Trophoblast cell (in vitro differentiated cells and primary cell): ENCODE measurements at regions not wholly inside any gene's neighbourhood (a gene's known extent, or its start where the extent isn't known, plus 50 kb on each side); places are given as distances from the start of the nearest gene placed in this dataset.
A peak's percentile ranks its signal among the peaks of the same experiment; 100 is the strongest.

ENCODE experiments used
- DNase-seq, 2 donors: peaks; one replicate each; pipeline ENCODE4 v3.0.0-alpha.2; 2016
- H2AFZ ChIP-seq: 2 replicates; pipeline ENCODE4 v1.6.1; 2013; ENCODE audit warnings: low read length, moderate library complexity, mild to moderate bottlenecking; ENCODE audit not compliant: insufficient read depth, poor library complexity
- H2AK5ac ChIP-seq: 2 replicates; pipeline ENCODE4 v1.6.1; 2013; ENCODE audit warnings: mild to moderate bottlenecking, low read length
- H2BK120ac ChIP-seq: 2 replicates; pipeline ENCODE4 v1.6.1; 2013; ENCODE audit warnings: low read length, mild to moderate bottlenecking, moderate library complexity; ENCODE audit not compliant: insufficient read depth, poor library complexity
- H2BK12ac ChIP-seq: 2 replicates; pipeline ENCODE4 v1.6.1; 2013; ENCODE audit warnings: mild to moderate bottlenecking, low read length, moderate library complexity
- H2BK5ac ChIP-seq: 2 replicates; pipeline ENCODE4 v1.6.1; 2013; ENCODE audit warnings: low read length, low read depth, moderate library complexity, mild to moderate bottlenecking; ENCODE audit not compliant: poor library complexity
- H3K14ac ChIP-seq: 2 replicates; pipeline ENCODE4 v1.6.1; 2013; ENCODE audit warnings: mild to moderate bottlenecking, low read length
- H3K18ac ChIP-seq: 2 replicates; pipeline ENCODE4 v1.6.1; 2013; ENCODE audit warnings: mild to moderate bottlenecking, low read length
- H3K23ac ChIP-seq: 2 replicates; pipeline ENCODE4 v1.6.1; 2013; ENCODE audit warnings: low read length
- H3K27ac ChIP-seq: 2 replicates; pipeline ENCODE4 v1.5.1; 2013; ENCODE audit warnings: low read depth, mild to moderate bottlenecking, inconsistent platforms, low read length, moderate library complexity
- H3K27me3 ChIP-seq: 2 replicates; pipeline ENCODE4 v1.6.1; 2013; ENCODE audit warnings: inconsistent platforms, mild to moderate bottlenecking, low read length, moderate library complexity; ENCODE audit not compliant: insufficient read depth
- H3K36me3 ChIP-seq, 2 experiments: 1 replicate in 1 of 2; 2 replicates in 1 of 2; pipeline ENCODE4 v1.6.1; 2013; ENCODE audit warnings: low read length in 2 of 2, mild to moderate bottlenecking in 2 of 2, moderate library complexity in 1 of 2; ENCODE audit not compliant: insufficient read depth in 2 of 2, control insufficient read depth in 1 of 2
- H3K4ac ChIP-seq: 2 replicates; pipeline ENCODE4 v1.6.1; 2013; ENCODE audit warnings: low read depth, mild to moderate bottlenecking, low read length, moderate library complexity
- H3K4me1 ChIP-seq, 2 experiments: 1 replicate in 1 of 2; 2 replicates in 1 of 2; pipeline ENCODE4 v1.6.1; 2013; ENCODE audit warnings: low read length in 2 of 2, mild to moderate bottlenecking in 2 of 2, moderate library complexity in 1 of 2; ENCODE audit not compliant: insufficient read depth in 2 of 2, control insufficient read depth in 1 of 2
- H3K4me2 ChIP-seq: 2 replicates; pipeline ENCODE4 v1.6.1; 2013; ENCODE audit warnings: inconsistent platforms, mild to moderate bottlenecking, low read length, moderate library complexity
- H3K4me3 ChIP-seq: 2 replicates; pipeline ENCODE4 v1.5.1; 2013; ENCODE audit warnings: mild to moderate bottlenecking, low read depth, low read length, inconsistent platforms
- H3K79me1 ChIP-seq: one replicate; pipeline ENCODE4 v1.6.1; 2013; ENCODE audit warnings: low read length
- H3K79me2 ChIP-seq: 2 replicates; pipeline ENCODE4 v1.6.1; 2013; ENCODE audit warnings: low read length, mild to moderate bottlenecking; ENCODE audit not compliant: control insufficient read depth, insufficient read depth, poor library complexity
- H3K9ac ChIP-seq: 2 replicates; pipeline ENCODE4 v1.6.1; 2013; ENCODE audit warnings: mild to moderate bottlenecking, low read length
- H3K9me3 ChIP-seq: 2 replicates; pipeline ENCODE4 v1.6.1; 2013; ENCODE audit warnings: low read depth, mild to moderate bottlenecking, control low read depth, inconsistent platforms, low read length; ENCODE audit not compliant: insufficient read depth
- H4K12ac ChIP-seq: 2 replicates; pipeline ENCODE4 v1.6.1; 2013; ENCODE audit warnings: low read depth, mild to moderate bottlenecking, low read length, moderate library complexity
- H4K8ac ChIP-seq: 2 replicates; pipeline ENCODE4 v1.6.1; 2013; ENCODE audit warnings: low read depth, mild to moderate bottlenecking, low read length, moderate library complexity
- H4K91ac ChIP-seq: one replicate; pipeline ENCODE4 v1.6.1; 2013; ENCODE audit warnings: low read depth, mild to moderate bottlenecking, low read length, moderate library complexity
- WGBS: extraction: QIAGEN DNeasy Blood & Tissue Kit; methylation state at CpG from one replicate; pipeline ENCODE4 v1.1.7; 2013; ENCODE audit warnings: missing lambda C conversion rate; ENCODE audit not compliant: insufficient read length, insufficient coverage; ENCODE audit errors: extremely low coverage; 5-methylcytosine and 5-hydroxymethylcytosine counted together

DNA sequence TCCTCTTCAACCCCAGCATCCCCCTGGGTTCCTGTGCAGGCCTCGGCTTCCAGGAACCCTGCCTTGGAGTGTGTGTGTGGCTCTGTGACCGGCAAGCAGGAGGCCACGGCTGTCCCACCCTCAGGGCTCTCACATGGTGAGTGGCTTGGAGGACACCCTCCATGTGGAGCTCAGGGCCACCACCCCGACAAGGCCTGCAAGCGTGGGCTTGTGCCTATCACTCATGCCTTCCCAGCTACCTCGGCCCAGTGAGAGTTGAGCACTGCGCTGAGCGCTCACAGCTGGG lies 76.7 kb downstream of the DACT2 start:
- Histone ChIP-seq H3K27me3 (no peaks in the 10 kb centered on the region), H3K4ac (no peak overlapping the region), H4K8ac (no peak overlapping the region), H3K4me2 (no peak overlapping the region), H3K4me1 (peaks cover 5 to 10% of the 10 kb centered on the region in 2 experiments), H2AK5ac (no peak overlapping the region), H3K23ac (no peak overlapping the region), H2BK120ac (no peak overlapping the region), H3K4me3 (no peak overlapping the region), H3K79me1 (no peaks in the 10 kb centered on the region), H4K91ac (no peak overlapping the region), H2BK5ac (no peak overlapping the region), H3K27ac (no peak overlapping the region), H3K14ac (no peak overlapping the region), H2AFZ (no peak overlapping the region), H3K9ac (no peak overlapping the region), H3K18ac (no peak overlapping the region), H4K12ac (no peak overlapping the region), H3K9me3 (peaks cover 3% of the 10 kb centered on the region), H3K36me3 (no peaks in the 10 kb centered on the region), H3K79me2 (no peaks in the 10 kb centered on the region), H2BK12ac (no peak overlapping the region)
- WGBS, result no CpG with 5 or more reads among the region's 8 CpGs
- no peak for DNase-seq

DNA sequence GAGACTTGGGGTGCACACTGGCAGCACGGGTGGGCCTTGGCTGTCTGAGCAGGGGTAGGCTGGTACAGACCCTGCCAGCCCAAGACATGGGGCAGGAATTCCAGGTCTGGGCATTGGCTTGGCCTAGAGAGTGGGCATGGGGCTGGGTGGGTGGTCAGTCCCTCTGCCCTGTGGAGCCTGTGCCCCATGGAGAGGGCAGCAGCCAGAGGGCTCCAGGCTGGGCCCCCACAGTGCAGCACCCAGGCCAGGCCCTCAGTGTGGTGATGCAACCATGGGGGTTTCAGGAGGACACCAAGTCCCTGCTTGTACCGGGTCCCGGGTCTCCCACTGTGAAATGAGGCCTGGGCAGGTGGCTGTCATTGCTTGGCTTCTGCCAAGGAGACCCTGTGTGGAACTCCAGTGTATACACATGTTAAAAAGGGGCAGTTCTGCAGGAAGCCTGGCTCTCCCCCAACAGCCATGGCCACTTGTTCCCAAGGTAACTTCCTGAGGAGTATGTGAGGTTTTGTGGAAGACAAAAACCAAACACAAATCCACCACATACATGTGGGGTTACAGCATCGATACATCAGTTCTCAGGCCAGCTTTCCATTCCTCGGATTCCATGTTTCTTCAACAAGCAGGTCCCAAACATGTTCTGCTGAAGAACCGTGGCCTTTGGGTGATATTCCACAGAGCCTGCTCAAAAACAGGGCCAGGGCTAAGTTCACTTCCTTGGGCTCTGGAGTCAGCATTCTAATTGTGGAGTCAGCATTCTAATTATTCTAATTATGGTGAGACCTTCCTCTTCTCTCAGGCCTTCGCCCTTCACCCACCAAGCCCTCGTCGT lies 77.3 kb downstream of the DACT2 start:
- no peak overlapping the region for H2BK120ac ChIP-seq
- no peak overlapping the region for H3K9ac ChIP-seq
- H3K27ac ChIP-seq, result no peak overlapping the region
- H2BK12ac ChIP-seq, result no peak overlapping the region
- no peak overlapping the region for H3K4ac ChIP-seq
- H2AFZ ChIP-seq, result no peak overlapping the region
- H4K91ac ChIP-seq, result no peak overlapping the region
- DNase-seq, result no peak
- no peak overlapping the region for H3K4me3 ChIP-seq
- H3K18ac ChIP-seq, result no peak overlapping the region
- no peak overlapping the region for H2BK5ac ChIP-seq
- H3K9me3 ChIP-seq, result peaks cover 3% of the 10 kb centered on the region
- no peak overlapping the region for H3K4me2 ChIP-seq
- H3K79me1 ChIP-seq, result no peaks in the 10 kb centered on the region
- no peak overlapping the region for H2AK5ac ChIP-seq
- no peak overlapping the region for H3K23ac ChIP-seq
- peaks cover 5 to 10% of the 10 kb centered on the region in 2 experiments for H3K4me1 ChIP-seq
- no peak overlapping the region for H4K12ac ChIP-seq
- H3K14ac ChIP-seq, result no peak overlapping the region
- H3K27me3 ChIP-seq, result no peaks in the 10 kb centered on the region
- H4K8ac ChIP-seq, result no peak overlapping the region
- H3K79me2 ChIP-seq, result no peaks in the 10 kb centered on the region
- no peaks in the 10 kb centered on the region for H3K36me3 ChIP-seq
- WGBS, result no CpG with 5 or more reads among the region's 9 CpGs

GRCh38 chr6:168240160-168240559 lies 79.4 kb downstream of the DACT2 start:
- H4K91ac ChIP-seq, result no peak overlapping the region
- no peak overlapping the region for H3K4ac ChIP-seq
- no peak overlapping the region for H2BK5ac ChIP-seq
- H3K4me2 ChIP-seq, result no peak overlapping the region
- H3K27ac ChIP-seq, result no peak overlapping the region
- no peak overlapping the region for H2AFZ ChIP-seq
- H2BK12ac ChIP-seq, result no peak overlapping the region
- H3K4me3 ChIP-seq, result no peak overlapping the region
- no peaks in the 10 kb centered on the region for H3K36me3 ChIP-seq
- H3K23ac ChIP-seq, result no peak overlapping the region
- DNase-seq, result no peak
- H3K79me1 ChIP-seq, result no peaks in the 10 kb centered on the region
- no peaks in the 10 kb centered on the region for H3K27me3 ChIP-seq
- peaks cover 5 to 10% of the 10 kb centered on the region in 2 experiments for H3K4me1 ChIP-seq
- H3K9me3 ChIP-seq, result peaks cover 5% of the 10 kb centered on the region
- WGBS, result no CpG with 5 or more reads among the region's 5 CpGs
- H3K18ac ChIP-seq, result no peak overlapping the region
- no peak overlapping the region for H3K14ac ChIP-seq
- H4K8ac ChIP-seq, result no peak overlapping the region
- H4K12ac ChIP-seq, result no peak overlapping the region
- H3K9ac ChIP-seq, result no peak overlapping the region
- no peak overlapping the region for H2BK120ac ChIP-seq
- H2AK5ac ChIP-seq, result no peak overlapping the region
- H3K79me2 ChIP-seq, result no peaks in the 10 kb centered on the region

DNA sequence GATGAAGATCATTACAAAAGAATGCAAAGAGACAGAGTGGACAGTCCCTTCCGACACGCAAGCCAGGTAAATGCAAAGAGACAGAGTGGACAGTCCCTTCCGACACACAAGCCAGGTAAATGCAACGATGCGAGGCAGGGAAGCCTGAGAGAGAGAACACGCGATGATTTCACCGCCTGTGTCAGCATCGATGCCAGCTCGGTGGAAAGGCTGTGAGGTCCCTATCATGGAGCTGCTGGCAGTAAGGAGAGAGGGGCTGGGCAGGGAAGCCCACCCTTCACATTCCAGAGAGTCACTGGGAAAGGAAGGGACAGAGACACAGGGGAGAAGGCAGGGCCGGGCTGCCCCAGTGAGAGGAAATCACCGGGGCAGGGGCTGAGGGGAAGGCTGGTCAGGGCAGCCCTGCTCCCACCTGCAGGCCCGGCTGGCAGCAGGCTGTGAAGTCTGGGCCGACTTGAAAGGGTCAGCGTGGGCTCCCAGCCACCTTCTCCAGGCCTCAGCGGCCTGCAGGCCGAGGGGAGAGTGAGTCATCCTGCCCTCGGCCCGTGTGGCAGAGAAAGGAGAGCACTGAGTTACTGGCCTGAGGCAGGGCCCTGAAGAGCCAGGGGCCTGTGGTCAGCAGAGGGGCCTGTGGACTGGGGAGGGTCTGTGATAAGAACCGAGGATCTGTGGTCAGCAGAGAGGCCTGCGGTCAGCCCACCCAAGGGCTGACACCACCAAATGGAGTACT lies 80.4 kb downstream of the DACT2 start:
- no peaks in the 10 kb centered on the region for H3K27me3 ChIP-seq
- H3K4me1 ChIP-seq, result peaks cover 5 to 10% of the 10 kb centered on the region in 2 experiments
- H3K79me2 ChIP-seq, result no peaks in the 10 kb centered on the region
- no peak overlapping the region for H2AFZ ChIP-seq
- no peak overlapping the region for H3K27ac ChIP-seq
- no peak overlapping the region for H3K14ac ChIP-seq
- H3K4me2 ChIP-seq, result no peak overlapping the region
- H3K4me3 ChIP-seq, result no peak overlapping the region
- H3K9ac ChIP-seq, result no peak overlapping the region
- WGBS, result no CpG with 5 or more reads among the region's 21 CpGs
- no peaks in the 10 kb centered on the region for H3K79me1 ChIP-seq
- no peak overlapping the region for H4K91ac ChIP-seq
- no peaks in the 10 kb centered on the region for H3K36me3 ChIP-seq
- no peak overlapping the region for H3K23ac ChIP-seq
- no peak overlapping the region for H3K18ac ChIP-seq
- H2BK12ac ChIP-seq, result no peak overlapping the region
- H3K9me3 ChIP-seq, result peaks cover 5% of the 10 kb centered on the region
- H2AK5ac ChIP-seq, result no peak overlapping the region
- H4K8ac ChIP-seq, result no peak overlapping the region
- H2BK120ac ChIP-seq, result no peak overlapping the region
- H4K12ac ChIP-seq, result no peak overlapping the region
- H3K4ac ChIP-seq, result no peak overlapping the region
- no peak overlapping the region for H2BK5ac ChIP-seq
- DNase-seq, result peak in 1 of 2 donors; percentile 16
